ENCODE measurements at regions not wholly inside any gene's neighbourhood (a gene's known extent, or its start where the extent isn't known, plus 50 kb on each side); places are given as distances from the start of the nearest gene placed in this dataset.

- no peak for DNase-seq (ENCODE audit: low read depth in 2 of 2)
Measured at GRCh38 chr12:126362493-126362892, 1297.3 kb downstream of the AACS start.

- no peak for DNase-seq (ENCODE audit: low read depth in 2 of 2)
Measured at GRCh38 chr12:126362964-126363363, 1297.7 kb downstream of the AACS start.

GRCh38 chr12:126369487-126370463 is 1304.5 kb downstream of the AACS start:
- DNase-seq (ENCODE audit: low read depth in 2 of 2): no peak

GRCh38 chr12:126383506-126383905 is 1318.3 kb downstream of the AACS start:
- DNase-seq (ENCODE audit: low read depth in 2 of 2): no peak

- no peak for DNase-seq (ENCODE audit: low read depth in 2 of 2)
Measured at GRCh38 chr12:126384026-126384564, 1318.9 kb downstream of the AACS start.

GRCh38 chr12:126385785-126386184 is 1320.5 kb downstream of the AACS start:
- DNase-seq (ENCODE audit: low read depth in 2 of 2): no peak

GRCh38 chr12:126389220-126389841 is 1324.1 kb downstream of the AACS start:
- no peak for DNase-seq (ENCODE audit: low read depth in 2 of 2)

- no peak for DNase-seq (ENCODE audit: low read depth in 2 of 2)
Measured at GRCh38 chr12:126389961-126390360, 1324.7 kb downstream of the AACS start.

GRCh38 chr12:126390969-126391566 is 1325.8 kb downstream of the AACS start:
- no peak for DNase-seq (ENCODE audit: low read depth in 2 of 2)

GRCh38 chr12:126396536-126396935 is 1331.3 kb downstream of the AACS start:
- DNase-seq (ENCODE audit: low read depth in 2 of 2): no peak

GRCh38 chr12:126397071-126397581 is 1331.9 kb downstream of the AACS start:
- DNase-seq (ENCODE audit: low read depth in 2 of 2): no peak

- no peak for DNase-seq (ENCODE audit: low read depth in 2 of 2)
Measured at GRCh38 chr12:126397660-126398059, 1332.4 kb downstream of the AACS start.

- DNase-seq (ENCODE audit: low read depth in 2 of 2): no peak
Measured at GRCh38 chr12:126400831-126401230, 1335.6 kb downstream of the AACS start.

GRCh38 chr12:126404293-126404881 is 1339.2 kb downstream of the AACS start:
- DNase-seq (ENCODE audit: low read depth in 2 of 2): no peak

- no peak for DNase-seq (ENCODE audit: low read depth in 2 of 2)
Measured at GRCh38 chr12:126418400-126418799, 1353.2 kb downstream of the AACS start.

GRCh38 chr12:126419131-126419530 is 1353.9 kb downstream of the AACS start:
- no peak for DNase-seq (ENCODE audit: low read depth in 2 of 2)

- DNase-seq (ENCODE audit: low read depth in 2 of 2): no peak
Measured at GRCh38 chr12:126424696-126425095, 1359.5 kb downstream of the AACS start.

- DNase-seq (ENCODE audit: low read depth in 2 of 2): no peak
Measured at GRCh38 chr12:126425264-126425663, 1360.0 kb downstream of the AACS start.

- DNase-seq (ENCODE audit: low read depth in 2 of 2): no peak
Measured at GRCh38 chr12:126428769-126429168, 1363.5 kb downstream of the AACS start.

GRCh38 chr12:126430921-126431320 is 1365.7 kb downstream of the AACS start:
- no peak for DNase-seq (ENCODE audit: low read depth in 2 of 2)

GRCh38 chr12:126431767-126432166 is 1366.5 kb downstream of the AACS start:
- no peak for DNase-seq (ENCODE audit: low read depth in 2 of 2)

GRCh38 chr12:126432780-126433179 is 1367.5 kb downstream of the AACS start:
- no peak for DNase-seq (ENCODE audit: low read depth in 2 of 2)

Data from stimulated activated CD8-positive, alpha-beta memory T cell treated with anti-CD3 and anti-CD28 coated beads, Interleukin-2, amount 100 ng/mL, for 48 hours (primary cell).